ENCODE measurements at regions not wholly inside any gene's neighbourhood (a gene's known extent, or its start where the extent isn't known, plus 50 kb on each side); places are given as distances from the start of the nearest gene placed in this dataset.

GRCh38 chr4:38189445-38189844 lies 229.2 kb downstream of the PTTG2 start:
- Histone ChIP-seq H3K27me3 (ENCODE audit: control insufficient read depth, insufficient read depth, low read length) (no peaks in the 10 kb centered on the region), H3K4me3 (ENCODE audit: insufficient read depth, low read depth, low read length) (no peak overlapping the region), H3K36me3 (replicated peaks; ENCODE audit: control insufficient read depth, insufficient read depth, low read length) (no peaks in the 10 kb centered on the region)
- DNase-seq = no peak

- DNase-seq = no peak
- Histone ChIP-seq H3K36me3 (replicated peaks; ENCODE audit: control insufficient read depth, insufficient read depth, low read length) (no peaks in the 10 kb centered on the region), H3K27me3 (ENCODE audit: control insufficient read depth, insufficient read depth, low read length) (no peaks in the 10 kb centered on the region), H3K4me3 (ENCODE audit: insufficient read depth, low read depth, low read length) (no peak overlapping the region)
Observed at GRCh38 chr4:38190717-38191178, 230.6 kb downstream of the PTTG2 start.

- no peaks in the 10 kb centered on the region for H3K36me3 ChIP-seq (replicated peaks; ENCODE audit: control insufficient read depth, insufficient read depth, low read length)
- no peak for DNase-seq
- no peaks in the 10 kb centered on the region for H3K27me3 ChIP-seq (ENCODE audit: control insufficient read depth, insufficient read depth, low read length)
- no peak overlapping the region for H3K4me3 ChIP-seq (ENCODE audit: insufficient read depth, low read depth, low read length)
Observed at GRCh38 chr4:38192516-38192915, 232.3 kb downstream of the PTTG2 start.

- no peak for DNase-seq
- Histone ChIP-seq H3K4me3 (ENCODE audit: insufficient read depth, low read depth, low read length) (no peak overlapping the region), H3K27me3 (ENCODE audit: control insufficient read depth, insufficient read depth, low read length) (no peaks in the 10 kb centered on the region), H3K36me3 (replicated peaks; ENCODE audit: control insufficient read depth, insufficient read depth, low read length) (no peaks in the 10 kb centered on the region)
Observed at GRCh38 chr4:38193236-38193863, 233.2 kb downstream of the PTTG2 start.

- H3K36me3 ChIP-seq (replicated peaks; ENCODE audit: control insufficient read depth, insufficient read depth, low read length) = no peaks in the 10 kb centered on the region
- H3K4me3 ChIP-seq (ENCODE audit: insufficient read depth, low read depth, low read length) = no peak overlapping the region
- DNase-seq = no peak
- H3K27me3 ChIP-seq (ENCODE audit: control insufficient read depth, insufficient read depth, low read length) = no peaks in the 10 kb centered on the region
Observed at GRCh38 chr4:38194047-38194602, 233.9 kb downstream of the PTTG2 start.

GRCh38 chr4:38195486-38195885 lies 235.3 kb downstream of the PTTG2 start:
- H3K27me3 ChIP-seq (ENCODE audit: control insufficient read depth, insufficient read depth, low read length) = no peaks in the 10 kb centered on the region
- H3K4me3 ChIP-seq (ENCODE audit: insufficient read depth, low read depth, low read length) = no peak overlapping the region
- no peaks in the 10 kb centered on the region for H3K36me3 ChIP-seq (replicated peaks; ENCODE audit: control insufficient read depth, insufficient read depth, low read length)
- no peak for DNase-seq

- no peaks in the 10 kb centered on the region for H3K36me3 ChIP-seq (replicated peaks; ENCODE audit: control insufficient read depth, insufficient read depth, low read length)
- no peak overlapping the region for H3K4me3 ChIP-seq (ENCODE audit: insufficient read depth, low read depth, low read length)
- H3K27me3 ChIP-seq (ENCODE audit: control insufficient read depth, insufficient read depth, low read length) = no peaks in the 10 kb centered on the region
- DNase-seq = no peak
Observed at GRCh38 chr4:38195911-38196310, 235.7 kb downstream of the PTTG2 start.

- Histone ChIP-seq H3K36me3 (replicated peaks; ENCODE audit: control insufficient read depth, insufficient read depth, low read length) (no peaks in the 10 kb centered on the region), H3K27me3 (ENCODE audit: control insufficient read depth, insufficient read depth, low read length) (no peaks in the 10 kb centered on the region), H3K4me3 (ENCODE audit: insufficient read depth, low read depth, low read length) (no peak overlapping the region)
- no peak for DNase-seq
Observed at GRCh38 chr4:38202242-38202641, 242.0 kb downstream of the PTTG2 start.

GRCh38 chr4:38203609-38204008 lies 243.4 kb downstream of the PTTG2 start:
- no peaks in the 10 kb centered on the region for H3K36me3 ChIP-seq (replicated peaks; ENCODE audit: control insufficient read depth, insufficient read depth, low read length)
- no peaks in the 10 kb centered on the region for H3K27me3 ChIP-seq (ENCODE audit: control insufficient read depth, insufficient read depth, low read length)
- DNase-seq = no peak
- no peak overlapping the region for H3K4me3 ChIP-seq (ENCODE audit: insufficient read depth, low read depth, low read length)

- Histone ChIP-seq H3K36me3 (replicated peaks; ENCODE audit: control insufficient read depth, insufficient read depth, low read length) (no peaks in the 10 kb centered on the region), H3K4me3 (ENCODE audit: insufficient read depth, low read depth, low read length) (no peak overlapping the region), H3K27me3 (ENCODE audit: control insufficient read depth, insufficient read depth, low read length) (no peaks in the 10 kb centered on the region)
- no peak for DNase-seq
Observed at GRCh38 chr4:38204339-38205035, 244.3 kb downstream of the PTTG2 start.

GRCh38 chr4:38205261-38205660 lies 245.1 kb downstream of the PTTG2 start:
- H3K36me3 ChIP-seq (replicated peaks; ENCODE audit: control insufficient read depth, insufficient read depth, low read length) = no peaks in the 10 kb centered on the region
- no peak for DNase-seq
- H3K27me3 ChIP-seq (ENCODE audit: control insufficient read depth, insufficient read depth, low read length) = no peaks in the 10 kb centered on the region
- no peak overlapping the region for H3K4me3 ChIP-seq (ENCODE audit: insufficient read depth, low read depth, low read length)

GRCh38 chr4:38207110-38207457 lies 246.9 kb downstream of the PTTG2 start:
- no peak for DNase-seq
- Histone ChIP-seq H3K4me3 (ENCODE audit: insufficient read depth, low read depth, low read length) (no peak overlapping the region), H3K36me3 (replicated peaks; ENCODE audit: control insufficient read depth, insufficient read depth, low read length) (no peaks in the 10 kb centered on the region), H3K27me3 (ENCODE audit: control insufficient read depth, insufficient read depth, low read length) (no peaks in the 10 kb centered on the region)

GRCh38 chr4:38209654-38210053 lies 249.5 kb downstream of the PTTG2 start:
- Histone ChIP-seq H3K27me3 (ENCODE audit: control insufficient read depth, insufficient read depth, low read length) (no peaks in the 10 kb centered on the region), H3K4me3 (ENCODE audit: insufficient read depth, low read depth, low read length) (no peak overlapping the region), H3K36me3 (replicated peaks; ENCODE audit: control insufficient read depth, insufficient read depth, low read length) (no peaks in the 10 kb centered on the region)
- no peak for DNase-seq

GRCh38 chr4:38210396-38211114 lies 250.4 kb downstream of the PTTG2 start:
- DNase-seq = peak; percentile 15
- Histone ChIP-seq H3K4me3 (ENCODE audit: insufficient read depth, low read depth, low read length) (no peak overlapping the region), H3K36me3 (replicated peaks; ENCODE audit: control insufficient read depth, insufficient read depth, low read length) (no peaks in the 10 kb centered on the region)

GRCh38 chr4:38211885-38212284 lies 251.7 kb downstream of the PTTG2 start:
- Histone ChIP-seq H3K27me3 (ENCODE audit: control insufficient read depth, insufficient read depth, low read length) (no peaks in the 10 kb centered on the region), H3K36me3 (replicated peaks; ENCODE audit: control insufficient read depth, insufficient read depth, low read length) (no peaks in the 10 kb centered on the region)

More at GRCh38 chr4:38210396-38211114, 250.4 kb downstream of the PTTG2 start:
- no peaks in the 10 kb centered on the region for H3K27me3 ChIP-seq (ENCODE audit: control insufficient read depth, insufficient read depth, low read length)

More at GRCh38 chr4:38211885-38212284, 251.7 kb downstream of the PTTG2 start:
- H3K4me3 ChIP-seq (ENCODE audit: insufficient read depth, low read depth, low read length) = no peak overlapping the region
- no peak for DNase-seq
